ENCODE measurements at regions not wholly inside any gene's neighbourhood (a gene's known extent, or its start where the extent isn't known, plus 50 kb on each side); places are given as distances from the start of the nearest gene placed in this dataset.

DNA sequence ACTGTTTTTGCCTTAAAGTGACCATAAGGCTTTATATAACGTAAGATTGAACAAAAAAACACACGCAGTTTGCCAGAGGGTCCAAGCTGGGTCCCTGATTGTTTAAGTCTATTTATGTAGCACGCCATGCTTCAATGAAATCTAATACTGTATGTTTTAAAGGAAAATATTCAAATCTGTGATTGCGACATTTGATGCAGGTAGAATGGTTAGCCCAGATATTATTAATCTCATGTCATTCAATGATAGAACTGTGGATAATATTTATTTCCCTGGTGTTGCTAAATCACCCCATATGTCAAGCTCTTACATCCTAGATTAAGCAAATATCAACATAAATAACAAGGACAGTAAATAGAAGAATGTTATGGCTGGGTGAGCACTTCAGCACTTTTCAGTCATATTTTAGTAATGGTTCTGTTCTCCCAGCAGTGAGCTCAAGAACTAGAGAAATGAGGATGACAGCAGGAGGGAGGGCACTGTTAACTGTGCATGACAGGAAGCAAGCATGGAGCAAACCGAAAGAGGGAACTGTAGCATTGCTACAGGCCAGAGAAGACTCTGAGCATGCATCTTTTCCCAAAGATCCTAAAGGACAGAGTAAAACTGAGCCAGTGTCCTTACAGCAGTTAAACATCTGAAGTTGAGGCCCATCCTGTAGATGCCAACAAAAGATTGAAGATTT, 465.7 kb upstream of the MGAT4C start:
- Histone ChIP-seq H3K27ac (no peak overlapping the region), H3K4me1 (ENCODE audit: low read depth) (no peaks in the 10 kb centered on the region), H3K36me3 (no peaks in the 10 kb centered on the region), H3K27me3 (no peaks in the 10 kb centered on the region), H3K9me3 (ENCODE audit: low read depth) (no peaks in the 10 kb centered on the region), H3K4me3 (no peak overlapping the region)
- DNase-seq (ENCODE audit: low read depth in 1 of 2, low spot score in 1 of 2), result no peak
- TF ChIP-seq, protein P1, sequence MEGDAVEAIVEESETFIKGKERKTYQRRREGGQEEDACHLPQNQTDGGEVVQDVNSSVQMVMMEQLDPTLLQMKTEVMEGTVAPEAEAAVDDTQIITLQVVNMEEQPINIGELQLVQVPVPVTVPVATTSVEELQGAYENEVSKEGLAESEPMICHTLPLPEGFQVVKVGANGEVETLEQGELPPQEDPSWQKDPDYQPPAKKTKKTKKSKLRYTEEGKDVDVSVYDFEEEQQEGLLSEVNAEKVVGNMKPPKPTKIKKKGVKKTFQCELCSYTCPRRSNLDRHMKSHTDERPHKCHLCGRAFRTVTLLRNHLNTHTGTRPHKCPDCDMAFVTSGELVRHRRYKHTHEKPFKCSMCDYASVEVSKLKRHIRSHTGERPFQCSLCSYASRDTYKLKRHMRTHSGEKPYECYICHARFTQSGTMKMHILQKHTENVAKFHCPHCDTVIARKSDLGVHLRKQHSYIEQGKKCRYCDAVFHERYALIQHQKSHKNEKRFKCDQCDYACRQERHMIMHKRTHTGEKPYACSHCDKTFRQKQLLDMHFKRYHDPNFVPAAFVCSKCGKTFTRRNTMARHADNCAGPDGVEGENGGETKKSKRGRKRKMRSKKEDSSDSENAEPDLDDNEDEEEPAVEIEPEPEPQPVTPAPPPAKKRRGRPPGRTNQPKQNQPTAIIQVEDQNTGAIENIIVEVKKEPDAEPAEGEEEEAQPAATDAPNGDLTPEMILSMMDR (IDR thresholded peaks at IDR 0.05; ENCODE audit: low read depth, low read length), result no peak

DNA sequence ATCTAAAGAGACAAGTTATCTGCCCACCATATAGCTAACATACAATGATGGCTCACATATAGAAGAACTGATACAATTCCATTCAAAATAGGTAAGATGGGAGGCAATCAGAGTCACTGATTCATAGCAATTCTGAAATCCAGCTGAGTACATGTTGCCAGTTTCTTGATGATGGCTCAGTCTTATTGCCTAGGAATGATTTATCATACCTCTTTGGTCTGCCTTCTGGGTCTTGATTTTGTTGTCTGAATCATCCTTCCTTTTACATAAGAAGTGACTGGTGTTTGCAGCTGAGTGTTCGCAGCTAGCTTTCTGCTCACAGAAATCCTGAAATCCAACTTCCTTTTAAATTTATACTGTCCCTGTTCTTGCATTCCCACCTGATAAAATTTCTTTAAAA, 463.2 kb upstream of the MGAT4C start:
- Histone ChIP-seq H3K9me3 (ENCODE audit: low read depth) (no peaks in the 10 kb centered on the region), H3K27ac (no peak overlapping the region), H3K4me3 (no peak overlapping the region), H3K4me1 (ENCODE audit: low read depth) (no peaks in the 10 kb centered on the region), H3K36me3 (no peaks in the 10 kb centered on the region), H3K27me3 (no peaks in the 10 kb centered on the region)
- DNase-seq (ENCODE audit: low read depth in 1 of 2, low spot score in 1 of 2), result no peak
- TF ChIP-seq, protein P1 (IDR thresholded peaks at IDR 0.05; ENCODE audit: low read depth, low read length), result no peak

DNA sequence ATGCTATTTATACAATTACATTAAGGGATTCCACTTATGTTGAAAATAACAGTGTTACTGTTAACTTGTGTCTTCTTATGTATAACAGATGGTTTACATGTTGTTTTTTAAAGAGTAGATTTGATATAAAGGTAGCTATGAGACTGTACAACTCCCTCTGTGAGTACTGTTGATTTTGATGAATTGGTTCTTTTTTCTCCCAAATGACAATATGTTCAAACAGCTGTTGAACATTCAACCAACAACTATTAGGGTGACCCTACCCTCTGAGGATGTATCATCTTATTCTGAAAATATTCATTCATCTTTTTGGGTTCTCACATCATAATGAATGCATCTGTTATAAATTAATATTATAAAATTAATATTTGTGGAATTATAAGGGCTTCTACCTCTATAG, 456.9 kb upstream of the MGAT4C start:
- TF ChIP-seq, protein P1 (IDR thresholded peaks at IDR 0.05; ENCODE audit: low read depth, low read length), result no peak
- Histone ChIP-seq H3K9me3 (ENCODE audit: low read depth) (no peaks in the 10 kb centered on the region), H3K4me1 (ENCODE audit: low read depth) (no peaks in the 10 kb centered on the region), H3K27ac (no peak overlapping the region), H3K36me3 (no peaks in the 10 kb centered on the region), H3K4me3 (no peak overlapping the region), H3K27me3 (no peaks in the 10 kb centered on the region)
- DNase-seq (ENCODE audit: low read depth in 1 of 2, low spot score in 1 of 2), result no peak

DNA sequence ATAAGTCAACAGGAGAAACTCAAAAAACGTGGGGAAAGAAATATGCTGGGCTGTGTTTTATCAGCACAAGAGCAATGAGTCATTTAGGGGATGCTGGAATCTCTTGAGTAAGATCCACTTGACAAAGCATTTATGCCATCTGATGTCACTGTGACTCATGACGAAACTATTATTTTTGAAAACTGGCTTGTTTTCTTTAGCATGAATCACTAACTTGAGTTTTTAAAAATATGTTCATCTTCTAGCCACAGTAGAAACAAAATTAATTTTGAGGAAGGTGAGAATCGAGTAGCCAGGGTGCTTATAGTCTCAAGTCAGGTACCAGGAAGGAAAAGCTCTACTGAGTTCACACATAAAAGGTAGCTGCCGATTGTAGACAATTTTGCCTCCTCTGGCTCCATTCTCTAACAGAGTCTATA, 456.2 kb upstream of the MGAT4C start:
- TF ChIP-seq, protein P1 (IDR thresholded peaks at IDR 0.05; ENCODE audit: low read depth, low read length), result no peak
- peak in 1 of 2 donors; percentile 98 for DNase-seq (ENCODE audit: low read depth in 1 of 2, low spot score in 1 of 2)
- Histone ChIP-seq H3K27me3 (no peaks in the 10 kb centered on the region), H3K9me3 (ENCODE audit: low read depth) (no peaks in the 10 kb centered on the region), H3K4me1 (ENCODE audit: low read depth) (no peaks in the 10 kb centered on the region), H3K36me3 (no peaks in the 10 kb centered on the region), H3K4me3 (no peak overlapping the region), H3K27ac (no peak overlapping the region)

DNA sequence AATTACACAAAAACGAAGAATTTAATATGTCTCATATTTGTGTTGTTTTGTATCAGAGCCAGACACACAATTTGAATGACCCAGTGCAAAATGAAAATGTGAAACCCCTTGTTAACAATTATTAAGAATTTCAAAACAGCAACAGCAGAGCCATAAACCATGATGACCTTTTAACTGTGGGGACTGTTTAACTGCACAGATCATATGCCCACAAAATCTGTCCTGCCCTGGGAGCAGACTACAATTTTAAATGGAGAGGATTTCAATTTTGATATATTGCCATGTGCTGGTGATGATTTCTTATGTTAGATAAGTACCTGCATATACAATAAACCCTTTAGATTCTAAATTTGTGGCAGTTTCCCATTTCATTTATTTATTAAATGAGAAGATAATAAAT, 455.5 kb upstream of the MGAT4C start:
- TF ChIP-seq, protein P1 (IDR thresholded peaks at IDR 0.05; ENCODE audit: low read depth, low read length), result no peak

More for the DNA sequence above, 455.5 kb upstream of the MGAT4C start:
- H3K27ac ChIP-seq, result no peak overlapping the region
- H3K36me3 ChIP-seq, result no peaks in the 10 kb centered on the region
- no peak for DNase-seq (ENCODE audit: low read depth in 1 of 2, low spot score in 1 of 2)
- H3K4me1 ChIP-seq (ENCODE audit: low read depth), result no peaks in the 10 kb centered on the region
- H3K9me3 ChIP-seq (ENCODE audit: low read depth), result no peaks in the 10 kb centered on the region
- no peaks in the 10 kb centered on the region for H3K27me3 ChIP-seq
- no peak overlapping the region for H3K4me3 ChIP-seq
